ENCODE measurements at regions not wholly inside any gene's neighbourhood (a gene's known extent, or its start where the extent isn't known, plus 50 kb on each side); places are given as distances from the start of the nearest gene placed in this dataset.
"Not testable (repeated sequence)": the region's sequence is repeated elsewhere in the genome, so short reads cannot be mapped to it uniquely, and the experiment has no call there.

DNA sequence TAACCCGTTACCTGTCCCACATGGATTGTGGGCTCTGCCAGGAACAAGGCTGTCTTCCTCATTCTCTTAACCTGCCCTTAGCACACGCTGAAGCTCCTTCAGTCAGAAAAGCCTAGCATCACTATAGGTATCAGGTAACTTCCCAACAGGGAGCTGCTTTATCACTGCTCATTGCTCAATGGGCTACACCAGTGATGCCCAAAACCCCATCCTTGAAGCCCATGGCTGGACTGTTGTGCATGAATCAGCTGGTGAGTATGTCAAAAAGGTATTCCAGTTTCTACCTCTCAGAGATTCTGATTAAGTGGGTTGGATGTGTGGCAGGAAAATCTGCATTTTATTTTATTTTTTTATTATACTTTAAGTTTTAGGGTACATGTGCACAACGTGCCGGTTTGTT is 362.2 kb downstream of the LRATD1 start:
- no peaks in the 10 kb centered on the region for H3K4me1 ChIP-seq (ENCODE audit: control insufficient read depth, low read length)
- no peak for TF ChIP-seq EZH2phosphoT487 (IDR thresholded peaks at IDR 0.05; ENCODE audit: borderline replicate concordance, low read length)
- no peaks in the 10 kb centered on the region for H3F3A ChIP-seq (ENCODE audit: control insufficient read depth, insufficient read depth)
- H3K4me2 ChIP-seq (ENCODE audit: low read length) = no peak overlapping the region
- peaks cover 3% of the 10 kb centered on the region; the same call in 1 of the 2 replicates for H3K27me3 ChIP-seq (ENCODE audit: control insufficient read depth, low read length)
- no peaks in the 10 kb centered on the region for H4K20me1 ChIP-seq (ENCODE audit: control insufficient read depth, insufficient read depth, low read depth, low read length)
- no peaks in the 10 kb centered on the region for H3K36me3 ChIP-seq (ENCODE audit: control insufficient read depth, low read length)
- no peak overlapping the region for H3K27ac ChIP-seq (ENCODE audit: low read depth, low read length)
- H3K79me2 ChIP-seq (ENCODE audit: control insufficient read depth, low read length) = no peaks in the 10 kb centered on the region
- no peaks in the 10 kb centered on the region for H3K9me2 ChIP-seq (replicated peaks; ENCODE audit: control insufficient read depth, low read length)
- H3K4me3 ChIP-seq (ENCODE audit: low read length) = no peak overlapping the region
- H3K9me3 ChIP-seq (ENCODE audit: control insufficient read depth, insufficient read depth, low read length) = no peaks in the 10 kb centered on the region

DNA sequence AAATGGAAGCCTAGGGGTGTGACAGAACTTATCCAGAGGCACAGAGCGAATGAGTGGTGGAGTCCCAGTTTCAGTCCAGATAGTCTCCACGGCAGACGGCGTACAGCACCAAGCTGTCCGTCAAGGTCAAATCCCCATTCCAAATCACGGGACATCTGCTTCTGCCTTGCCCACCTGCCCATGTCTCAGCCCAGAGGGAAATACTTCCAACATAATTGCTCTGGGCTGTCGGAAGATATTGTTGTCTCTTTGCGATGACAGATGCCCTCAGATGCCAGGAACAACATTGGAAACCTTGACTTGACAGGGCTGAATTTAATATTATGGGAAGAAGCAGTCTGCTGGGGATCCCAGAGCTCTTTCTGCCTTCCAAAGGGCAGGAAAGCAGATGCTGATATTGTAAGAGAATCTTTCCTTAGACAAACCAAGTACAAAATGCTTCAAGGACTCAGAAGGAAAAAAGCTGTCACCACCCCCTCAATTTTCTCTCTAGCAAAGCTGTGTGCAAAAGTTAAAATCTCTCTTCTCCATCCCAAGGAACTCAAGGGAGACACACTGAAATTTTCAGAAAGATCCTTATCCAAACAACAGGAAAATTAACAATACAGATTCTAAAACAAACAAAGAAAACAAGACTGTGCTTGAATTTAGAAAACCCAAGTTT is 364.0 kb downstream of the LRATD1 start:
- H3K36me3 ChIP-seq (ENCODE audit: control insufficient read depth, low read length) = no peaks in the 10 kb centered on the region
- no peaks in the 10 kb centered on the region for H3F3A ChIP-seq (ENCODE audit: control insufficient read depth, insufficient read depth)
- no peaks in the 10 kb centered on the region for H4K20me1 ChIP-seq (ENCODE audit: control insufficient read depth, insufficient read depth, low read depth, low read length)
- no peak overlapping the region for H3K27ac ChIP-seq (ENCODE audit: low read depth, low read length)
- no peaks in the 10 kb centered on the region for H3K79me2 ChIP-seq (ENCODE audit: control insufficient read depth, low read length)
- no peaks in the 10 kb centered on the region for H3K4me1 ChIP-seq (ENCODE audit: control insufficient read depth, low read length)
- H3K4me3 ChIP-seq (ENCODE audit: low read length) = no peak overlapping the region
- H3K9me3 ChIP-seq (ENCODE audit: control insufficient read depth, insufficient read depth, low read length) = no peaks in the 10 kb centered on the region
- H3K27me3 ChIP-seq (ENCODE audit: control insufficient read depth, low read length) = peaks cover 3% of the 10 kb centered on the region; the same call in 1 of the 2 replicates
- no peak overlapping the region for H3K4me2 ChIP-seq (ENCODE audit: low read length)
- TF ChIP-seq CTCF (IDR thresholded peaks at IDR 0.05; ENCODE audit: low read depth, low read length, poor library complexity, severe bottlenecking) (no peak), EZH2phosphoT487 (IDR thresholded peaks at IDR 0.05; ENCODE audit: borderline replicate concordance, low read length) (no peak)
- no peaks in the 10 kb centered on the region for H3K9me2 ChIP-seq (replicated peaks; ENCODE audit: control insufficient read depth, low read length)

DNA sequence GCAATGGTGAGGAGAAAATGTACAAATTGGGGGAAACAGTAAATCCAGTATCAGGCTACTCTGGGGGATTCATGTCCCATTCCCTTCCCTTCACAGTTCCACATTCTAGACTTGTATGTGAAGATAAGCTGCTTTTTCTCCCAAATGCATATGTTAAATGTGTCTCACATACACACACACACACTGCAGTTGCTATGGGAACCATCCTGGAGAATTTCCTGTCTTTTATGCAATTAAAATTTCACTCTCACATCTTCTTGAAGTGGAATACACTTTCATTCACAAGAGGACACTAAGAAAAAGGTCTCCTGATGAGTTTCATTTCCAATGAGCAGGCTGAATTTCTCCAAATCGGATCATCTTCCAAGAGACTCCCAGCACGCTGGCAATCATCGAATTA is 366.0 kb downstream of the LRATD1 start:
- TF ChIP-seq EZH2phosphoT487 (IDR thresholded peaks at IDR 0.05; ENCODE audit: borderline replicate concordance, low read length) (no peak), CTCF (IDR thresholded peaks at IDR 0.05; ENCODE audit: low read depth, low read length, poor library complexity, severe bottlenecking) (no peak)
- no peaks in the 10 kb centered on the region for H3K9me3 ChIP-seq (ENCODE audit: control insufficient read depth, insufficient read depth, low read length)
- peaks cover 3% of the 10 kb centered on the region; the same call in 1 of the 2 replicates for H3K27me3 ChIP-seq (ENCODE audit: control insufficient read depth, low read length)
- no peaks in the 10 kb centered on the region for H3K9me2 ChIP-seq (replicated peaks; ENCODE audit: control insufficient read depth, low read length)
- no peak overlapping the region for H3K27ac ChIP-seq (ENCODE audit: low read depth, low read length)
- H4K20me1 ChIP-seq (ENCODE audit: control insufficient read depth, insufficient read depth, low read depth, low read length) = no peaks in the 10 kb centered on the region
- no peaks in the 10 kb centered on the region for H3K4me1 ChIP-seq (ENCODE audit: control insufficient read depth, low read length)
- H3K4me2 ChIP-seq (ENCODE audit: low read length) = no peak overlapping the region
- no peaks in the 10 kb centered on the region for H3K79me2 ChIP-seq (ENCODE audit: control insufficient read depth, low read length)
- no peaks in the 10 kb centered on the region for H3K36me3 ChIP-seq (ENCODE audit: control insufficient read depth, low read length)
- no peaks in the 10 kb centered on the region for H3F3A ChIP-seq (ENCODE audit: control insufficient read depth, insufficient read depth)
- no peak overlapping the region for H3K4me3 ChIP-seq (ENCODE audit: low read length)

DNA sequence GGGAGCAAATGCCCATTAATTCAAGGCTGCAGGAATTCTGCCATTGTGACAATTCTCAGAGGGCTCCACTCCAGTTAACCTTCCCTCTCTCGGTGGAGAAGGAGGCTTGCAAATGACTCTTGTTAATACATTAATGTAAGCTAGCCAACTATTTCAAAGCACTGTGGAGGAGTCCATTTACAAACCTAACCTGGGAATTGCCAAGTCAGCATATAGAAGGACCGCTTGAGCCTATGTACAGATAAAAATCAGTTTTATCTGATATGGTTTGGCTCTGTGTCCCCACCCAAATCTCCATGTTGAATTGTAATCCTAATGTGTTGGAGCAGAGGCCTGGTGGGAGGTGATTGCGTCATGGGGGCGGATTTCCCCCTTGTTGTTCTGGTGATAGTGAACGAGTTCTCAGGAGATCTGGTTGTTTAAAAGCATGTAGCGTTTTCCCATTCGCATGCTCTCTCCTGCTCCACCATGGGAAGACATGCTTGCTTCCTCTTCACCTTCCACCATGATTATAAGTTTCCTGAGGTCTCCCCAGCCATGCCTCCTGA is 366.7 kb downstream of the LRATD1 start:
- Histone ChIP-seq H3K36me3 (ENCODE audit: control insufficient read depth, low read length) (no peaks in the 10 kb centered on the region), H3K9me3 (ENCODE audit: control insufficient read depth, insufficient read depth, low read length) (no peaks in the 10 kb centered on the region), H4K20me1 (ENCODE audit: control insufficient read depth, insufficient read depth, low read depth, low read length) (no peaks in the 10 kb centered on the region), H3K27me3 (ENCODE audit: control insufficient read depth, low read length) (peaks cover 3% of the 10 kb centered on the region; the same call in 1 of the 2 replicates), H3K4me2 (ENCODE audit: low read length) (no peak overlapping the region), H3F3A (ENCODE audit: control insufficient read depth, insufficient read depth) (no peaks in the 10 kb centered on the region), H3K4me3 (ENCODE audit: low read length) (no peak overlapping the region), H3K79me2 (ENCODE audit: control insufficient read depth, low read length) (no peaks in the 10 kb centered on the region), H3K9me2 (replicated peaks; ENCODE audit: control insufficient read depth, low read length) (no peaks in the 10 kb centered on the region), H3K27ac (ENCODE audit: low read depth, low read length) (no peak overlapping the region), H3K4me1 (ENCODE audit: control insufficient read depth, low read length) (no peaks in the 10 kb centered on the region)
- TF ChIP-seq EZH2phosphoT487 (IDR thresholded peaks at IDR 0.05; ENCODE audit: borderline replicate concordance, low read length) = no peak
- TF ChIP-seq CTCF (IDR thresholded peaks at IDR 0.05; ENCODE audit: low read depth, low read length, poor library complexity, severe bottlenecking) = no peak

DNA sequence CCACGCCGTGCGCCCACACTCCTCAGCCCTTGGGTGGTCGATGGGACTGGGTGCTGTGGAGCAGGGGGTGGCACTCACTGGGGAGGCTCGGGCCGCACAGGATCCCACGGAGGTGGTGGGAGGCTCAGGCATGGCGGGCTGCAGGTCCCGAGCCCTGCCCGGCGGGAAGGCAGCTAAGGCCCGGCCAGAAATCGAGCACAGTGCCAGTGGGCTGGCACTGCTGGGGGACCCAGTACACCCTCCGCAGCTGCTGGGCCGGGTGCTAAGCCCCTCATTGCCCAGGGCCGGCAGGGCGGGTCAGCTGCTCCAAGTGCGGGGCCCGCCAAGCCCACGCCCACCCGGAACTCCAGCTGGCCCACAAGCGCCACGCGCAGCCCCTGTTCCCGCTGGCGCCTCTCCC is 370.0 kb downstream of the LRATD1 start:
- not testable (repeated sequence) for H3K9me2 ChIP-seq (replicated peaks; ENCODE audit: control insufficient read depth, low read length); H3K4me1 ChIP-seq (ENCODE audit: control insufficient read depth, low read length); H3K79me2 ChIP-seq (ENCODE audit: control insufficient read depth, low read length); H4K20me1 ChIP-seq (ENCODE audit: control insufficient read depth, insufficient read depth, low read depth, low read length); H3F3A ChIP-seq (ENCODE audit: control insufficient read depth, insufficient read depth); H3K27me3 ChIP-seq (ENCODE audit: control insufficient read depth, low read length); H3K9me3 ChIP-seq (ENCODE audit: control insufficient read depth, insufficient read depth, low read length); H3K27ac ChIP-seq (ENCODE audit: low read depth, low read length); H3K36me3 ChIP-seq (ENCODE audit: control insufficient read depth, low read length); H3K4me3 ChIP-seq (ENCODE audit: low read length); H3K4me2 ChIP-seq (ENCODE audit: low read length)

All from DOHH2 (cell line).